DND-41 (cell line): ENCODE measurements at regions not wholly inside any gene's neighbourhood (a gene's known extent, or its start where the extent isn't known, plus 50 kb on each side); places are given as distances from the start of the nearest gene placed in this dataset.

ENCODE experiments used
- CTCF ChIP-seq: IDR thresholded peaks from 2 replicates; pipeline ENCODE4 v1.5.1; 2012; ENCODE audit warnings: borderline replicate concordance, low read length, moderate library complexity, mild to moderate bottlenecking; ENCODE audit not compliant: poor library complexity, severe bottlenecking; ENCODE audit errors: extremely low read depth
- EZH2 ChIP-seq: IDR thresholded peaks from 3 replicates; pipeline ENCODE4 v1.6.1; 2012; ENCODE audit warnings: borderline replicate concordance, low read depth, mild to moderate bottlenecking, moderate library complexity, low read length, inconsistent platforms; ENCODE audit not compliant: severe bottlenecking

GRCh38 chr2:198347946-198348345 lies 543.6 kb downstream of the PLCL1 start:
- TF ChIP-seq CTCF: no peak
- no peak for TF ChIP-seq EZH2
